HepG2 (cell line): ENCODE measurements at regions not wholly inside any gene's neighbourhood (a gene's known extent, or its start where the extent isn't known, plus 50 kb on each side); places are given as distances from the start of the nearest gene placed in this dataset.

Experiments
- AHR ChIP-seq: IDR thresholded peaks from 2 replicates; pipeline ENCODE4 v1.6.1; 2018; ENCODE audit warnings: missing genetic modification reagents, missing compliant biosample characterization
- BRD4 ChIP-seq: sonication (generic); formaldehyde crosslinking; IDR thresholded peaks from 2 replicates; pipeline ENCODE4 v1.4.0; 2020; ENCODE audit warnings: missing genetic modification reagents
- FOSL2 ChIP-seq: sonication (generic); formaldehyde crosslinking; IDR thresholded peaks from 2 replicates; pipeline ENCODE4 v1.4.0; 2020; ENCODE audit warnings: missing genetic modification reagents
- FOXO1 ChIP-seq: sonication (generic); formaldehyde crosslinking; IDR thresholded peaks from 2 replicates; pipeline ENCODE4 v1.4.0; 2020; ENCODE audit warnings: missing genetic modification reagents
- HNRNPUL1 ChIP-seq: fragments of 200-400 bp; formaldehyde crosslinking; IDR thresholded peaks from 2 replicates; pipeline ENCODE4 v1.6.1; 2017; ENCODE audit warnings: low read depth, mild to moderate bottlenecking, low read length, moderate library complexity
- IKZF5 ChIP-seq: IDR thresholded peaks from 2 replicates; pipeline ENCODE4 v1.6.1; 2018; ENCODE audit warnings: missing genetic modification reagents, mild to moderate bottlenecking, missing compliant biosample characterization
- JUN ChIP-seq: sonication (generic); formaldehyde crosslinking; IDR thresholded peaks from 2 replicates; pipeline ENCODE4 v1.4.0; 2020; ENCODE audit warnings: mild to moderate bottlenecking, missing genetic modification reagents
- MEF2D ChIP-seq: sonication (generic); formaldehyde crosslinking; IDR thresholded peaks from 2 replicates; pipeline ENCODE4 v1.5.1; 2020; ENCODE audit warnings: mild to moderate bottlenecking, missing genetic modification reagents
- RARG ChIP-seq: sonication (generic); formaldehyde crosslinking; IDR thresholded peaks from 2 replicates; pipeline ENCODE4 v1.4.0; 2020; ENCODE audit warnings: low read depth, mild to moderate bottlenecking, missing genetic modification reagents
- RNF219 ChIP-seq: sonication (generic); formaldehyde crosslinking; IDR thresholded peaks from 2 replicates; pipeline ENCODE4 v1.5.0; 2020; ENCODE audit warnings: mild to moderate bottlenecking, missing genetic modification reagents
- TARDBP ChIP-seq: sonication (generic); formaldehyde crosslinking; IDR thresholded peaks from 2 replicates; pipeline ENCODE4 v1.8.0; 2022; ENCODE audit warnings: mild to moderate bottlenecking, missing genetic modification reagents
- TCF7 ChIP-seq: sonication (generic); IDR thresholded peaks from 2 replicates; pipeline ENCODE4 v1.6.1; 2016; ENCODE audit warnings: antibody characterized with exemption, low read depth
- YEATS2 ChIP-seq: sonication (generic); formaldehyde crosslinking; IDR thresholded peaks from 2 replicates; pipeline ENCODE4 v1.4.0; 2020; ENCODE audit warnings: missing genetic modification reagents, borderline replicate concordance
- ZBED4 ChIP-seq: sonication (generic); formaldehyde crosslinking; IDR thresholded peaks from 2 replicates; pipeline ENCODE4 v1.4.0; 2020; ENCODE audit warnings: missing genetic modification reagents, borderline replicate concordance
- ZNF121 ChIP-seq: sonication (generic); formaldehyde crosslinking; IDR thresholded peaks from 2 replicates; pipeline ENCODE4 v1.5.0; 2020; ENCODE audit warnings: mild to moderate bottlenecking, missing genetic modification reagents
- ZNF224 ChIP-seq: sonication (generic); formaldehyde crosslinking; IDR thresholded peaks from 2 replicates; pipeline ENCODE4 v1.5.0; 2020; ENCODE audit warnings: mild to moderate bottlenecking, missing genetic modification reagents
- ZNF83 ChIP-seq: sonication (generic); formaldehyde crosslinking; IDR thresholded peaks from 2 replicates; pipeline ENCODE4 v1.4.0; 2020; ENCODE audit warnings: missing genetic modification reagents, mild to moderate bottlenecking, borderline replicate concordance
- TF ChIP-seq, protein P1 (sequence below): sonication (generic); formaldehyde crosslinking; IDR thresholded peaks from 2 replicates; pipeline ENCODE4 v1.5.0; 2020; ENCODE audit warnings: mild to moderate bottlenecking, missing genetic modification reagents, moderate library complexity
- TF ChIP-seq, protein P2 (sequence below): sonication (generic); formaldehyde crosslinking; IDR thresholded peaks from 2 replicates; pipeline ENCODE4 v1.9.0; 2021; ENCODE audit warnings: missing genetic modification reagents, borderline replicate concordance

DNA sequence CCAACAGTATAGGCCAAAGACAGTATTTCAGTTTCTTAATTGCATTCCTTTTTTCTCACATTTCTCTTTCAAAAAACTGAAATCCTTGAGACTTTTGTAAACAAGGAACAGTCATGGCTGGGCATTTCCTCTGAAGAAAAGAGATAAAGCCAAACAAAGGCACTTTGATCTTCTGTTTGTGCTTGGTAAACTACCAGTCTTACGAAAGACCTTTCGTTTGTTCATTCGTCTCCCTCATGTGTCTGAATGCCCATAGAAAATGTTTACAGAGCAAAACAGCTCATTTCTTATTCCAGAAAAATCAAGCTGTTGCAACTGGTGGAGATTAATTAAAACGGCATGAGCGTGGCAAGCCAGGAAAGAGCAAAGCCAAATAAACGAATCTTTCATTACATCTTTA lies 178.0 kb downstream of the GASK1B start (continued):
- TF ChIP-seq IKZF5: peak; percentile 73; the same call in 1 of the 2 replicates
- TF ChIP-seq AHR (CRISPR knock-in tag): no peak
- peak; percentile 72; the same call in 1 of the 2 replicates for TF ChIP-seq YEATS2 (CRISPR knock-in tag)
- peak; percentile 92 for TF ChIP-seq TARDBP (CRISPR knock-in tag)
- TF ChIP-seq FOSL2 (CRISPR knock-in tag): peak; percentile 91
- peak; percentile 100 for TF ChIP-seq TCF7
- peak; percentile 91 for TF ChIP-seq MEF2D (CRISPR knock-in tag)
- peak; percentile 57; the same call in 1 of the 2 replicates for TF ChIP-seq JUN (CRISPR knock-in tag)
- TF ChIP-seq ZBED4 (CRISPR knock-in tag): peak; percentile 50
- no peak for TF ChIP-seq HNRNPUL1
- TF ChIP-seq ZNF224 (CRISPR knock-in tag): no peak
- TF ChIP-seq ZNF83 (CRISPR knock-in tag): no peak
- TF ChIP-seq ZNF121 (CRISPR knock-in tag): no peak
- TF ChIP-seq RARG (CRISPR knock-in tag): no peak
- TF ChIP-seq, protein P1, sequence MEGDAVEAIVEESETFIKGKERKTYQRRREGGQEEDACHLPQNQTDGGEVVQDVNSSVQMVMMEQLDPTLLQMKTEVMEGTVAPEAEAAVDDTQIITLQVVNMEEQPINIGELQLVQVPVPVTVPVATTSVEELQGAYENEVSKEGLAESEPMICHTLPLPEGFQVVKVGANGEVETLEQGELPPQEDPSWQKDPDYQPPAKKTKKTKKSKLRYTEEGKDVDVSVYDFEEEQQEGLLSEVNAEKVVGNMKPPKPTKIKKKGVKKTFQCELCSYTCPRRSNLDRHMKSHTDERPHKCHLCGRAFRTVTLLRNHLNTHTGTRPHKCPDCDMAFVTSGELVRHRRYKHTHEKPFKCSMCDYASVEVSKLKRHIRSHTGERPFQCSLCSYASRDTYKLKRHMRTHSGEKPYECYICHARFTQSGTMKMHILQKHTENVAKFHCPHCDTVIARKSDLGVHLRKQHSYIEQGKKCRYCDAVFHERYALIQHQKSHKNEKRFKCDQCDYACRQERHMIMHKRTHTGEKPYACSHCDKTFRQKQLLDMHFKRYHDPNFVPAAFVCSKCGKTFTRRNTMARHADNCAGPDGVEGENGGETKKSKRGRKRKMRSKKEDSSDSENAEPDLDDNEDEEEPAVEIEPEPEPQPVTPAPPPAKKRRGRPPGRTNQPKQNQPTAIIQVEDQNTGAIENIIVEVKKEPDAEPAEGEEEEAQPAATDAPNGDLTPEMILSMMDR (CRISPR knock-in tag): no peak
- TF ChIP-seq FOXO1 (CRISPR knock-in tag): peak; percentile 99
- no peak for TF ChIP-seq BRD4 (CRISPR knock-in tag)
- TF ChIP-seq, protein P2, sequence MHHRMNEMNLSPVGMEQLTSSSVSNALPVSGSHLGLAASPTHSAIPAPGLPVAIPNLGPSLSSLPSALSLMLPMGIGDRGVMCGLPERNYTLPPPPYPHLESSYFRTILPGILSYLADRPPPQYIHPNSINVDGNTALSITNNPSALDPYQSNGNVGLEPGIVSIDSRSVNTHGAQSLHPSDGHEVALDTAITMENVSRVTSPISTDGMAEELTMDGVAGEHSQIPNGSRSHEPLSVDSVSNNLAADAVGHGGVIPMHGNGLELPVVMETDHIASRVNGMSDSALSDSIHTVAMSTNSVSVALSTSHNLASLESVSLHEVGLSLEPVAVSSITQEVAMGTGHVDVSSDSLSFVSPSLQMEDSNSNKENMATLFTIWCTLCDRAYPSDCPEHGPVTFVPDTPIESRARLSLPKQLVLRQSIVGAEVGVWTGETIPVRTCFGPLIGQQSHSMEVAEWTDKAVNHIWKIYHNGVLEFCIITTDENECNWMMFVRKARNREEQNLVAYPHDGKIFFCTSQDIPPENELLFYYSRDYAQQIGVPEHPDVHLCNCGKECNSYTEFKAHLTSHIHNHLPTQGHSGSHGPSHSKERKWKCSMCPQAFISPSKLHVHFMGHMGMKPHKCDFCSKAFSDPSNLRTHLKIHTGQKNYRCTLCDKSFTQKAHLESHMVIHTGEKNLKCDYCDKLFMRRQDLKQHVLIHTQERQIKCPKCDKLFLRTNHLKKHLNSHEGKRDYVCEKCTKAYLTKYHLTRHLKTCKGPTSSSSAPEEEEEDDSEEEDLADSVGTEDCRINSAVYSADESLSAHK (CRISPR knock-in tag): no peak
- no peak for TF ChIP-seq RNF219 (CRISPR knock-in tag)
